Tibial nerve (tissue), 4 donors: ENCODE measurements at regions not wholly inside any gene's neighbourhood (a gene's known extent, or its start where the extent isn't known, plus 50 kb on each side); places are given as distances from the start of the nearest gene placed in this dataset.

Experiments used
- CTCF ChIP-seq, 5 experiments: fragments of 200-600 bp in 3 of 5; fragments of 450-650 bp in 2 of 5; sonication (generic) in 3 of 5; IDR thresholded peaks; one replicate each; pipeline ENCODE4 v1.5.1; 2016 to 2019; ENCODE audit warnings: antibody characterized with exemption in 5 of 5, mild to moderate bottlenecking in 3 of 5, moderate library complexity in 2 of 5
- EP300 ChIP-seq, 2 donors: sonication (generic); formaldehyde crosslinking; IDR thresholded peaks; one replicate each; pipeline ENCODE4 v1.6.1; 2017; ENCODE audit warnings: antibody characterized with exemption in 2 of 2, mild to moderate bottlenecking in 1 of 2
- POLR2A ChIP-seq, 2 donors: fragments of 450-650 bp; IDR thresholded peaks; one replicate each; pipeline ENCODE4 v1.6.1; 2017; ENCODE audit warnings: antibody characterized with exemption in 2 of 2, mild to moderate bottlenecking in 2 of 2, moderate library complexity in 2 of 2

- TF ChIP-seq POLR2A (IDR thresholded peaks at IDR 0.05) (no peak), CTCF (IDR thresholded peaks at IDR 0.05) (no peak), EP300 (IDR thresholded peaks at IDR 0.05) (no peak)
Measured at GRCh38 chr11:79541466-79541865, 100.6 kb upstream of the TENM4 start.
